HepG2 (cell line): ENCODE measurements at regions not wholly inside any gene's neighbourhood (a gene's known extent, or its start where the extent isn't known, plus 50 kb on each side); places are given as distances from the start of the nearest gene placed in this dataset.

ENCODE experiments used
- ATAC-seq: fragments of 200-7000 bp; cut with Tn5 transposase; 3 replicates; pipeline ENCODE4 v1.9.1; 2020; ENCODE audit warnings: mild to moderate bottlenecking, moderate library complexity
- BruUV-seq: library from RNA; stranded (reverse); fragments of 400-500 nt; replicated peaks from 2 replicates; lab custom pipeline; 2021; lab: Mats Ljungman, UMichigan
- CTCF ChIA-PET: fragments of 300-600 bp; formaldehyde crosslinking; extraction: SDS; loops from one replicate; lab custom pipeline; 2021; ENCODE audit warnings: low total read pairs, inconsistent platforms, low intra/inter-chr PET ratio; lab: Yijun Ruan, JAX
- POLR2A ChIA-PET: fragments of 350-600 bp; sonication (Branson Sonifier 250); formaldehyde crosslinking; loops from one replicate; lab custom pipeline; 2020; ENCODE audit warnings: antibody characterized with exemption, inconsistent platforms; lab: Yijun Ruan, JAX
- DNase-seq: peaks from one replicate; pipeline ENCODE4 v3.0.0-alpha.2; 2015; ENCODE audit warnings: low spot score
- FAIRE-seq: peaks from 3 replicates; lab custom pipeline; 2011; peaks lifted over from hg19 to GRCh38; lab: Jason Lieb, UNC
- H2AFZ ChIP-seq: one replicate; pipeline ENCODE4 v1.6.1; 2011; ENCODE audit warnings: low read length, inconsistent platforms
- H3K27ac ChIP-seq: fragments of 300-600 bp; 3 replicates; pipeline ENCODE4 v1.8.0; 2011; ENCODE audit warnings: mixed run types, mild to moderate bottlenecking, mixed read lengths, low read length, inconsistent platforms; ENCODE audit not compliant: insufficient read depth; ENCODE audit errors: extremely low read length
- H3K27me3 ChIP-seq, 2 experiments: fragments of 200-600 bp in 1 of 2; 2 replicates in 1 of 2; 3 replicates in 1 of 2; pipeline versions ENCODE4 v1.6.0 to v1.8.0; 2011; ENCODE audit warnings: low read length in 2 of 2, mild to moderate bottlenecking in 2 of 2, moderate library complexity in 2 of 2, inconsistent platforms in 1 of 2; ENCODE audit not compliant: insufficient read depth in 2 of 2, control insufficient read depth in 1 of 2
- H3K36me3 ChIP-seq, 2 experiments: fragments of 200-600 bp in 1 of 2; replicated peaks in 1 of 2; 2 replicates in 1 of 2; 3 replicates in 1 of 2; pipeline versions ENCODE4 v1.5.1 to v1.8.0; 2011; ENCODE audit warnings: low read length in 2 of 2, inconsistent platforms in 1 of 2; ENCODE audit not compliant: insufficient read depth in 2 of 2, control insufficient read depth in 1 of 2
- H3K4me1 ChIP-seq: 2 replicates; pipeline ENCODE4 v1.5.1; 2012; ENCODE audit warnings: low read length, inconsistent platforms; ENCODE audit not compliant: insufficient read depth
- H3K4me2 ChIP-seq: 2 replicates; pipeline ENCODE4 v1.6.0; 2011; ENCODE audit warnings: low read depth, low read length, inconsistent platforms
- H3K4me3 ChIP-seq, 3 experiments: fragments of 200-600 bp in 1 of 3; sonication (generic), shearing (Covaris generic) in 1 of 3; replicated peaks in 1 of 3; 2 replicates each; pipeline ENCODE4 v1.5.1; 2011 to 2016; ENCODE audit warnings: low read length in 3 of 3, inconsistent platforms in 2 of 3, low read depth in 2 of 3, mild to moderate bottlenecking in 2 of 3, control low read depth in 1 of 3, mixed read lengths in 1 of 3; ENCODE audit not compliant: insufficient read depth in 1 of 3
- H3K79me2 ChIP-seq: one replicate; pipeline ENCODE4 v1.6.1; 2011; ENCODE audit warnings: low read length, inconsistent platforms; ENCODE audit not compliant: insufficient read depth
- H3K9ac ChIP-seq: 2 replicates; pipeline ENCODE4 v1.6.0; 2011; ENCODE audit warnings: mild to moderate bottlenecking, low read depth, low read length, inconsistent platforms; ENCODE audit not compliant: insufficient read depth
- H3K9me3 ChIP-seq: 2 replicates; pipeline ENCODE4 v1.5.1; 2012; ENCODE audit warnings: mild to moderate bottlenecking, low read length
- H4K20me1 ChIP-seq: 2 replicates; pipeline ENCODE4 v1.6.0; 2011; ENCODE audit warnings: inconsistent platforms, mild to moderate bottlenecking, low read length, moderate library complexity; ENCODE audit not compliant: insufficient read depth
- GATA4 ChIP-seq: sonication (generic); IDR thresholded peaks from 2 replicates; pipeline ENCODE4 v1.6.1; 2016; ENCODE audit warnings: antibody characterized with exemption, low read depth, borderline replicate concordance
- IRF1 ChIP-seq: sonication (generic); formaldehyde crosslinking; IDR thresholded peaks from 2 replicates; pipeline ENCODE4 v1.4.0; 2020; ENCODE audit warnings: low read depth, mild to moderate bottlenecking, missing genetic modification reagents
- MAX ChIP-seq: IDR thresholded peaks from 2 replicates; pipeline ENCODE4 v1.6.1; 2012; ENCODE audit warnings: inconsistent platforms
- ZFX ChIP-seq: sonication (generic); formaldehyde crosslinking; IDR thresholded peaks from 2 replicates; pipeline ENCODE4 v1.4.0; 2020; ENCODE audit warnings: mild to moderate bottlenecking, low read depth, missing genetic modification reagents, moderate library complexity
- ZNF441 ChIP-seq: sonication (generic); formaldehyde crosslinking; IDR thresholded peaks from 2 replicates; pipeline ENCODE4 v1.7.0; 2021; ENCODE audit warnings: missing genetic modification reagents, borderline replicate concordance
- ZNF720 ChIP-seq: sonication (generic); formaldehyde crosslinking; IDR thresholded peaks from 2 replicates; pipeline ENCODE4 v1.4.0; 2020; ENCODE audit warnings: missing genetic modification reagents
- ZUFSP ChIP-seq: sonication (generic); formaldehyde crosslinking; IDR thresholded peaks from 2 replicates; pipeline ENCODE4 v1.9.0; 2021; ENCODE audit warnings: missing genetic modification reagents, mild to moderate bottlenecking, borderline replicate concordance
- WGBS: methylation state at CpG from one replicate; pipeline ENCODE4 v1.1.6; 2017; ENCODE audit warnings: low lambda C conversion rate; 5-methylcytosine and 5-hydroxymethylcytosine counted together
- in situ Hi-C: cut with HindIII; loops from 2 replicates; pipeline ENCODE4 v1.10.0; 2017; ENCODE audit warnings: low pct_unique_long_range_greater_than_20kb; ENCODE audit not compliant: extremely low pct_ligation_motif_present
- intact Hi-C: fragments of 100-400 bp; cut with micrococcal nuclease; formaldehyde crosslinking; loops from one replicate; pipeline ENCODE4 v1.10.0; 2022; ENCODE audit not compliant: unreplicated experiment

GRCh38 chr6:158910484-158911440 lies 89.2 kb downstream of the RSPH3 start:
- POLR2A ChIA-PET: no interaction called here
- no peak overlapping the region for H3K4me3 ChIP-seq
- ATAC-seq: no peak
- H3K79me2 ChIP-seq: no peaks in the 10 kb centered on the region
- in situ Hi-C loops (no loop called here), intact Hi-C loops (no loop called here)
- H3K4me2 ChIP-seq: no peak overlapping the region
- WGBS: 37% methylated on average over 12 of the region's 12 CpGs
- H3K9me3 ChIP-seq: peaks cover 7% of the 10 kb centered on the region
- no peaks in the 10 kb centered on the region; a peak in 2 of 5 replicates for H3K27me3 ChIP-seq
- H3K36me3 ChIP-seq: no peaks in the 10 kb centered on the region
- BruUV-seq: no TSS peak
- FAIRE-seq: no peak
- TF ChIP-seq IRF1: no peak
- TF ChIP-seq ZNF720: no peak
- TF ChIP-seq GATA4: no peak
- TF ChIP-seq ZNF441 (CRISPR knock-in tag): no peak
- TF ChIP-seq ZUFSP (CRISPR knock-in tag): no peak
- no peak for TF ChIP-seq MAX
- no peak for TF ChIP-seq ZFX (CRISPR knock-in tag)
- no peaks in the 10 kb centered on the region for H4K20me1 ChIP-seq
- peaks cover 6% of the 10 kb centered on the region; the same call in 1 of the 2 replicates for H3K4me1 ChIP-seq
- no peak for DNase-seq
- CTCF ChIA-PET: no interaction called here
- no peak overlapping the region for H2AFZ ChIP-seq
- H3K27ac ChIP-seq: no peak overlapping the region
- no peak overlapping the region for H3K9ac ChIP-seq
